Mesendoderm (in vitro differentiated cells): ENCODE measurements at regions not wholly inside any gene's neighbourhood (a gene's known extent, or its start where the extent isn't known, plus 50 kb on each side); places are given as distances from the start of the nearest gene placed in this dataset.
A peak's percentile ranks its signal among the peaks of the same experiment; 100 is the strongest.

Experiments
- DNase-seq: peaks from one replicate; pipeline ENCODE4 v3.0.0; 2013
- H2AK5ac ChIP-seq: 2 replicates; pipeline ENCODE4 v1.6.1; 2013; ENCODE audit warnings: low read length, inconsistent platforms
- H2BK120ac ChIP-seq: 2 replicates; pipeline ENCODE4 v1.6.1; 2013; ENCODE audit warnings: low read depth, mild to moderate bottlenecking, low read length, moderate library complexity, mixed read lengths
- H2BK15ac ChIP-seq: replicated peaks from 2 replicates; pipeline ENCODE4 v1.6.1; 2013; ENCODE audit warnings: low read depth, mild to moderate bottlenecking, moderate library complexity
- H2BK5ac ChIP-seq: 2 replicates; pipeline ENCODE4 v1.6.1; 2013; ENCODE audit warnings: low read length, inconsistent platforms
- H3K18ac ChIP-seq: 2 replicates; pipeline ENCODE4 v1.6.1; 2013; ENCODE audit warnings: mild to moderate bottlenecking, low read length, mixed read lengths
- H3K23ac ChIP-seq: one replicate; pipeline ENCODE4 v1.6.1; 2013; ENCODE audit warnings: low read length
- H3K27ac ChIP-seq: 2 replicates; pipeline ENCODE4 v1.5.1; 2013; ENCODE audit warnings: low read depth, mild to moderate bottlenecking, inconsistent platforms, low read length, moderate library complexity
- H3K27me3 ChIP-seq: 2 replicates; pipeline ENCODE4 v1.6.1; 2013; ENCODE audit warnings: low read length, control low read depth, mild to moderate bottlenecking, inconsistent platforms; ENCODE audit not compliant: insufficient read depth, poor library complexity
- H3K36me3 ChIP-seq: 2 replicates; pipeline ENCODE4 v1.6.1; 2013; ENCODE audit warnings: low read length, inconsistent platforms; ENCODE audit not compliant: control insufficient read depth, insufficient read depth
- H3K4ac ChIP-seq: one replicate; pipeline ENCODE4 v1.6.1; 2013; ENCODE audit warnings: low read depth, mild to moderate bottlenecking, low read length, moderate library complexity
- H3K4me1 ChIP-seq: 2 replicates; pipeline ENCODE4 v1.6.1; 2013; ENCODE audit warnings: low read depth, low read length, inconsistent platforms; ENCODE audit not compliant: control insufficient read depth
- H3K4me2 ChIP-seq: 2 replicates; pipeline ENCODE4 v1.6.1; 2013; ENCODE audit warnings: low read length
- H3K4me3 ChIP-seq: 2 replicates; pipeline ENCODE4 v1.5.1; 2013; ENCODE audit warnings: mild to moderate bottlenecking, low read length
- H3K56ac ChIP-seq: one replicate; pipeline ENCODE4 v1.6.1; 2013; ENCODE audit warnings: low read length
- H3K79me1 ChIP-seq: 2 replicates; pipeline ENCODE4 v1.6.1; 2013; ENCODE audit warnings: low read length, inconsistent platforms
- H3K79me2 ChIP-seq: 2 replicates; pipeline ENCODE4 v1.6.1; 2013; ENCODE audit warnings: mild to moderate bottlenecking, low read length; ENCODE audit not compliant: control insufficient read depth, insufficient read depth
- H3K9ac ChIP-seq: 2 replicates; pipeline ENCODE4 v1.6.1; 2013; ENCODE audit warnings: low read length, inconsistent platforms
- H4K5ac ChIP-seq: one replicate; pipeline ENCODE4 v1.6.1; 2013; ENCODE audit warnings: low read length
- H4K8ac ChIP-seq: one replicate; pipeline ENCODE4 v1.6.1; 2013; ENCODE audit warnings: low read depth, mild to moderate bottlenecking, control low read depth, low read length, moderate library complexity
- WGBS: extraction: QIAGEN DNeasy Blood & Tissue Kit; methylation state at CpG from one replicate; pipeline ENCODE4 v1.1.7; 2013; ENCODE audit warnings: low lambda C conversion rate, missing lambda C conversion rate; ENCODE audit not compliant: insufficient coverage; ENCODE audit errors: extremely low coverage; 5-methylcytosine and 5-hydroxymethylcytosine counted together

DNA sequence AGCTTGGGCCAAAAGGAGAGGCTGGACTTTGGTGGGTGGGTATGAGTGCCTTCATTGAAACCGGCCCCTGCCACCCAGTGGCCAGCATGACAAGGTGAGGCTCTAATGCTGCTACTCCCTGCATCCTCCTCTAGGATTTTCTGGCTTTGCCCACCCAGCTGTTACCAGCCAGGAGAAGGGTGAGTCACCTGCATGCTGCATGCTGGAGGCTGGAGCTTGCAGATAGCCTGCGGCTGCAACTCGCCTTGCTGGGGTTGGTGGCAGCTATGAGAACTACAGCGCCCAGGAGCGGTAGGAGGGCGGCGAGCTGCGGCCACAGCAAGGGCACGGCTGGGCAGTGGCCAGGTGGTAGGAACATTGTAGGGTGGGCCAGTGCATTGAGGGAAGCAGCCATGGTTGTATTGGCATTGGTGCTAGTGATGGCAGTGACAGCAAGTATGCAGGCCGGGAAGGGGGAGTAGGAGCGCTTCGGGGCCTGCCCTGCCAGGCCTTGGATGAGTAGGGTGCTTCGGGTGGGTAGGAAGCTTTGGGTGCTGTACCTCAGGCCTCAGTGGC, 75.4 kb upstream of the SLC35G4 start:
- Histone ChIP-seq H3K56ac (no peak overlapping the region), H2BK15ac (no peak overlapping the region), H3K4me2 (no peak overlapping the region), H3K4ac (no peak overlapping the region), H3K79me2 (no peaks in the 10 kb centered on the region), H2BK5ac (no peak overlapping the region), H4K8ac (no peak overlapping the region), H3K27me3 (no peaks in the 10 kb centered on the region), H2BK120ac (no peak overlapping the region), H3K23ac (no peak overlapping the region), H3K4me1 (no peaks in the 10 kb centered on the region), H3K79me1 (no peaks in the 10 kb centered on the region), H3K36me3 (no peaks in the 10 kb centered on the region), H3K4me3 (no peak overlapping the region), H4K5ac (no peak overlapping the region), H3K27ac (no peak overlapping the region), H3K9ac (no peak overlapping the region), H3K18ac (no peak overlapping the region), H2AK5ac (no peak overlapping the region)
- peak; percentile 46 for DNase-seq
- no CpG with 5 or more reads among the region's 13 CpGs for WGBS

- no peak overlapping the region for H3K18ac ChIP-seq
- WGBS = no CpG with 5 or more reads among the region's 13 CpGs
- no peaks in the 10 kb centered on the region for H3K4me1 ChIP-seq
- H2BK5ac ChIP-seq = no peak overlapping the region
- H4K5ac ChIP-seq = no peak overlapping the region
- no peaks in the 10 kb centered on the region for H3K79me2 ChIP-seq
- no peaks in the 10 kb centered on the region for H3K36me3 ChIP-seq
- H2AK5ac ChIP-seq = no peak overlapping the region
- H3K9ac ChIP-seq = no peak overlapping the region
- H3K23ac ChIP-seq = no peak overlapping the region
- no peak overlapping the region for H4K8ac ChIP-seq
- H3K27me3 ChIP-seq = no peaks in the 10 kb centered on the region
- no peak overlapping the region for H3K27ac ChIP-seq
- no peak overlapping the region for H3K56ac ChIP-seq
- no peak overlapping the region for H3K4me3 ChIP-seq
- H3K4ac ChIP-seq = no peak overlapping the region
- DNase-seq = no peak
- H3K4me2 ChIP-seq = no peak overlapping the region
- H2BK120ac ChIP-seq = no peak overlapping the region
- H2BK15ac ChIP-seq = no peak overlapping the region
- no peaks in the 10 kb centered on the region for H3K79me1 ChIP-seq
Measured at GRCh38 chr18:11533513-11533890, 75.9 kb upstream of the SLC35G4 start.

DNA sequence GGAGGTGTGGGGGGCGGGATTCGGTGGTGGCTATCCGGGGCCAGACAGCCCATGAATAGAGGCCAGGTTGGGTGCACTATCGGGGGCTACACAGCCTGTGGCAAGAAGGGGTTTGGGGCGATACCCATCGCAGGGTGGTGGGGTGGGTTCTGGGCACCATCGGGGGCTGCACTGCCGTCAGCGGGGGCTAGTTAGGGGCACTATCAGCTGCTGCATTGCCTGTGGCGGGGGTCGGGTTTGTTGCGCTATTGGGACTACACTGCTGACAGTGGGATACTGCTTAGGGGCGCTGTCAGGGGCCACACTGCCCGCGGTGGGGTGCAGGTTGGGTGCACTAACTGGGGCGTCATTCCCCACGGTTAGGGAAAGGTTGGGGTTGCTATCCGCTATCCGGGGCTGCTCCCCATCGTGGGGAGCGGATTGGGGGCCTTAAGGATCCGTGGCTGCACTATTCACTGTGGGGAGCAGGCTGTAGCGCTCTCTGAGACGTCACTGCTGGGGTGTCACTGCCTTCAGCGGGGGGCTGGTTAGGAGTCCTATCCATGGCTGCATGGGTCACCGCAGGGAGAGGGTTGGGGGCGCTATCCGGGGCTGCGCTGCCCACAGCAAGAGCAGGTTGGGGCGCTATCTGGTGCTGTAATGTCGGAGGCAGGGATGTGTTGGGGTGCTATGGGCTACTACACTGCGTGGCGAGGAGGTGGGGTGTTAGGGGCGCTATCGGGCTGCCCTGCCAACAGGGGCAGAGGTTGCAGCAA, 76.5 kb upstream of the SLC35G4 start:
- Histone ChIP-seq H3K79me2 (no peaks in the 10 kb centered on the region), H3K27me3 (no peaks in the 10 kb centered on the region), H2BK15ac (no peak overlapping the region), H4K8ac (no peak overlapping the region), H4K5ac (no peak overlapping the region), H3K4me3 (no peak overlapping the region), H3K27ac (no peak overlapping the region), H2BK120ac (no peak overlapping the region), H3K36me3 (no peaks in the 10 kb centered on the region), H3K4me1 (no peaks in the 10 kb centered on the region), H3K9ac (no peak overlapping the region), H3K23ac (no peak overlapping the region), H2BK5ac (no peak overlapping the region), H3K79me1 (no peaks in the 10 kb centered on the region), H3K18ac (no peak overlapping the region), H2AK5ac (no peak overlapping the region), H3K56ac (no peak overlapping the region), H3K4me2 (no peak overlapping the region), H3K4ac (no peak overlapping the region)
- no CpG with 5 or more reads among the region's 35 CpGs for WGBS
- no peak for DNase-seq

DNA sequence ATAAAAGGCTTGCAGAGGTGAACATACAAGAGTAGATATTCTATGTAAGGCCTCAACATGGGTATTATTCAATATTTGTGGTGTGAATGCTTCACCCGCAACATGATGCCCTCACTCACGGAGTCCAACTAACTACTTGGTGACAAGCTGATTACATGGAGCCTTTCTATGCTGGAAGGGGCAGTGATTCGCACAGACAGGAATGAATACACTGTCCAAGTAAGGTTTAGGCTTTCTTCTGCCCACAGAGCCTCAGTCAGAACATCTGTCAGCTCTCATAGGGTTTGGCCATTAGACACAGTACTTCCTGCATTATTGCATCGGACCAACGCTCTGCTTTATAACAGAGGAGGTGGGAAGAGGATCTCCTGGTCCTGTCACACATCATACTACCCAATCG, 80.3 kb upstream of the SLC35G4 start:
- Histone ChIP-seq H4K8ac (no peak overlapping the region), H3K56ac (no peak overlapping the region), H3K4me3 (no peak overlapping the region), H3K27me3 (no peaks in the 10 kb centered on the region), H3K27ac (no peak overlapping the region), H3K79me1 (no peaks in the 10 kb centered on the region), H3K4me2 (no peak overlapping the region), H3K36me3 (no peaks in the 10 kb centered on the region), H3K9ac (no peak overlapping the region), H3K79me2 (no peaks in the 10 kb centered on the region), H2BK15ac (no peak overlapping the region), H2AK5ac (no peak overlapping the region), H4K5ac (no peak overlapping the region), H3K4ac (no peak overlapping the region), H2BK120ac (no peak overlapping the region), H2BK5ac (no peak overlapping the region), H3K23ac (no peak overlapping the region), H3K4me1 (no peaks in the 10 kb centered on the region), H3K18ac (no peak overlapping the region)
- no CpG with 5 or more reads among the region's 6 CpGs for WGBS
- no peak for DNase-seq

DNA sequence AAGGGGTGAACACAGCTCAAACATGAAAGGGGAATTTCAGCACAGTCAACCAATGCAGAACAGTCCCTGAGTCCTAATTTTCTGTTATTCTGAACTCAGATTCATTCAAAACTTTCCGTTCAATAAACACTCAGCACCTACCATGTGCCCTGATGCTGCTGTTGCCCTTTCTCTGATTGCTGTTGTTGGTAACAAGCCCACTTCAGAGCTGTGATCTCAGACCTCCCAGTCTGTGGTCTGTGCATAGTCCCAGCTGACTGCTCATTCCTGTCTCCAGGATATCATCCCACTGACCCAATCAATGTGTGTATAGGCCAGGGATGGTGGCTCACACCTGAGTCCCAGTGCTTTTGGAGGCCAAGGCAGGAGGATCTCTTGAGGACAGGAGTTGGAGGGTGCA, 82.7 kb upstream of the SLC35G4 start:
- WGBS = no CpG with 5 or more reads among the region's 1 CpG

GRCh38 chr18:11523804-11524203, 85.6 kb upstream of the SLC35G4 start:
- no peak overlapping the region for H3K56ac ChIP-seq
- H3K4me3 ChIP-seq = no peak overlapping the region
- H2BK5ac ChIP-seq = no peak overlapping the region
- no peak overlapping the region for H3K4ac ChIP-seq
- no peak overlapping the region for H3K23ac ChIP-seq
- H4K5ac ChIP-seq = no peak overlapping the region
- H3K4me2 ChIP-seq = no peak overlapping the region
- no CpG with 5 or more reads among the region's 2 CpGs for WGBS
- H3K79me2 ChIP-seq = no peaks in the 10 kb centered on the region
- no peak overlapping the region for H2BK15ac ChIP-seq
- no peak overlapping the region for H3K9ac ChIP-seq
- no peaks in the 10 kb centered on the region for H3K79me1 ChIP-seq
- H3K4me1 ChIP-seq = no peaks in the 10 kb centered on the region
- H3K36me3 ChIP-seq = no peaks in the 10 kb centered on the region
- no peaks in the 10 kb centered on the region for H3K27me3 ChIP-seq
- no peak overlapping the region for H2AK5ac ChIP-seq
- no peak overlapping the region for H4K8ac ChIP-seq
- no peak overlapping the region for H2BK120ac ChIP-seq
- H3K18ac ChIP-seq = no peak overlapping the region
- H3K27ac ChIP-seq = no peak overlapping the region
- DNase-seq = no peak

More for the DNA sequence above, 82.7 kb upstream of the SLC35G4 start:
- H3K36me3 ChIP-seq = no peaks in the 10 kb centered on the region
- H3K9ac ChIP-seq = no peak overlapping the region
- H2BK15ac ChIP-seq = no peak overlapping the region
- H3K79me1 ChIP-seq = no peaks in the 10 kb centered on the region
- no peak overlapping the region for H3K4me2 ChIP-seq
- H3K79me2 ChIP-seq = no peaks in the 10 kb centered on the region
- H3K23ac ChIP-seq = no peak overlapping the region
- H3K27me3 ChIP-seq = no peaks in the 10 kb centered on the region
- H4K5ac ChIP-seq = no peak overlapping the region
- no peak overlapping the region for H2AK5ac ChIP-seq
- no peak overlapping the region for H2BK120ac ChIP-seq
- H3K56ac ChIP-seq = no peak overlapping the region
- DNase-seq = no peak
- no peak overlapping the region for H3K27ac ChIP-seq
- H3K4ac ChIP-seq = no peak overlapping the region
- no peak overlapping the region for H4K8ac ChIP-seq
- H3K4me3 ChIP-seq = no peak overlapping the region
- H3K4me1 ChIP-seq = no peaks in the 10 kb centered on the region
- no peak overlapping the region for H3K18ac ChIP-seq
- no peak overlapping the region for H2BK5ac ChIP-seq
